ENCODE measurements at regions not wholly inside any gene's neighbourhood (a gene's known extent, or its start where the extent isn't known, plus 50 kb on each side); places are given as distances from the start of the nearest gene placed in this dataset.

- TF ChIP-seq CTCF (optimal IDR thresholded peaks at IDR 0.05 in 1 of 3, IDR thresholded peaks at IDR 0.05 in 1 of 3, conservative IDR thresholded peaks at IDR 0.05 in 1 of 3; ENCODE audit: extremely low read depth in 1 of 3, insufficient read depth in 2 of 3, low read length in 3 of 3) (no peak), EZH2 (IDR thresholded peaks at IDR 0.05; ENCODE audit: low read length) (no peak)
Measured at GRCh38 chr2:160913323-160913722, 246.9 kb upstream of the TANK start.

All from keratinocyte (primary cell).